ENCODE measurements at regions not wholly inside any gene's neighbourhood (a gene's known extent, or its start where the extent isn't known, plus 50 kb on each side); places are given as distances from the start of the nearest gene placed in this dataset.

GRCh38 chr20:40054311-40054710 is 634.7 kb downstream of the MAFB start:
- Histone ChIP-seq H3K4me3 (ENCODE audit: low read depth, low read length) (no peak overlapping the region), H3K27ac (ENCODE audit: low read depth, low read length) (no peak overlapping the region), H3K9me3 (ENCODE audit: control insufficient read depth, insufficient read depth, low read length) (no peaks in the 10 kb centered on the region), H3K27me3 (ENCODE audit: control insufficient read depth, insufficient read depth, low read length) (no peaks in the 10 kb centered on the region)
- POLR2A ChIA-PET = no interaction called here
- DNase-seq (ENCODE audit: low read depth, low spot score) = no peak
- CTCF ChIA-PET = no interaction called here
- no peak for TF ChIP-seq CTCF (IDR thresholded peaks at IDR 0.05; ENCODE audit: low read depth, low read length)

- ChIA-PET CTCF (no interaction called here), POLR2A (no interaction called here)
Observed at GRCh38 chr20:40050596-40050995, 638.4 kb downstream of the MAFB start.

DNA sequence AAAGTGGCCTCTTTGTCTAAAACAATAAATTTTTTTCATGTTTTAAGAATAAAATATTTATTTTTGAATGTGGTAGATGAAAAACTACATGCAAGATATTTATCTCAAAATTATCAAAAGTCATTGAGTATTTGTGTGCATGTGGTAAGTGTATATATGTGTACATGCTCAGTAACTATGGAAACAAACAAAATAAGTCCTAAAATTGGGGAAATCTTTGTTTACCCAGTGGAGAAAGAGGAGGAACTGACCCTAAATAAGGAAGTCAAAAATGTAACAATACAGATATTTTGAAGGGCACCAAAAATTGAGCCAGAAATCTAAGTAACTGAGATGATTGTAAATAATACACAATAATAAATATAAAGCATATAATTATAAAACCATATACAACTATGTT is 639.2 kb downstream of the MAFB start:
- POLR2A ChIA-PET = no interaction called here
- Histone ChIP-seq H3K27ac (ENCODE audit: low read depth, low read length) (no peak overlapping the region), H3K4me3 (ENCODE audit: low read depth, low read length) (no peak overlapping the region), H3K27me3 (ENCODE audit: control insufficient read depth, insufficient read depth, low read length) (no peaks in the 10 kb centered on the region), H3K9me3 (ENCODE audit: control insufficient read depth, insufficient read depth, low read length) (no peaks in the 10 kb centered on the region)
- CTCF ChIA-PET = no interaction called here
- no peak for TF ChIP-seq CTCF (IDR thresholded peaks at IDR 0.05; ENCODE audit: low read depth, low read length)
- no peak for DNase-seq (ENCODE audit: low read depth, low spot score)

More at GRCh38 chr20:40050596-40050995, 638.4 kb downstream of the MAFB start:
- Histone ChIP-seq H3K9me3 (ENCODE audit: control insufficient read depth, insufficient read depth, low read length) (no peaks in the 10 kb centered on the region), H3K27me3 (ENCODE audit: control insufficient read depth, insufficient read depth, low read length) (no peaks in the 10 kb centered on the region), H3K27ac (ENCODE audit: low read depth, low read length) (no peak overlapping the region), H3K4me3 (ENCODE audit: low read depth, low read length) (no peak overlapping the region)
- no peak for DNase-seq (ENCODE audit: low read depth, low spot score)
- TF ChIP-seq CTCF (IDR thresholded peaks at IDR 0.05; ENCODE audit: low read depth, low read length) = no peak

- no peak for DNase-seq (ENCODE audit: low read depth, low spot score)
- TF ChIP-seq CTCF (IDR thresholded peaks at IDR 0.05; ENCODE audit: low read depth, low read length) = no peak
Observed at GRCh38 chr20:40046703-40047102, 642.3 kb downstream of the MAFB start.

GRCh38 chr20:40037511-40037910 is 651.5 kb downstream of the MAFB start:
- CTCF ChIA-PET = no interaction called here
- H3K27ac ChIP-seq (ENCODE audit: low read depth, low read length) = no peak overlapping the region
- TF ChIP-seq CTCF (IDR thresholded peaks at IDR 0.05; ENCODE audit: low read depth, low read length) = no peak
- H3K27me3 ChIP-seq (ENCODE audit: control insufficient read depth, insufficient read depth, low read length) = no peaks in the 10 kb centered on the region
- H3K4me3 ChIP-seq (ENCODE audit: low read depth, low read length) = no peak overlapping the region
- POLR2A ChIA-PET = no interaction called here
- H3K9me3 ChIP-seq (ENCODE audit: control insufficient read depth, insufficient read depth, low read length) = no peaks in the 10 kb centered on the region
- no peak for DNase-seq (ENCODE audit: low read depth, low spot score)

More at GRCh38 chr20:40046703-40047102, 642.3 kb downstream of the MAFB start:
- H3K4me3 ChIP-seq (ENCODE audit: low read depth, low read length) = no peak overlapping the region
- no peaks in the 10 kb centered on the region for H3K27me3 ChIP-seq (ENCODE audit: control insufficient read depth, insufficient read depth, low read length)
- H3K9me3 ChIP-seq (ENCODE audit: control insufficient read depth, insufficient read depth, low read length) = no peaks in the 10 kb centered on the region
- no peak overlapping the region for H3K27ac ChIP-seq (ENCODE audit: low read depth, low read length)
- CTCF ChIA-PET = no interaction called here
- POLR2A ChIA-PET = no interaction called here

All from AG04450 (cell line).